Body of pancreas (tissue), 4 donors: ENCODE measurements at regions not wholly inside any gene's neighbourhood (a gene's known extent, or its start where the extent isn't known, plus 50 kb on each side); places are given as distances from the start of the nearest gene placed in this dataset.

Experiments used
- CTCF ChIP-seq, 7 experiments: fragments of 450-650 bp in 4 of 7; fragments of 200-600 bp in 3 of 7; sonication (generic) in 3 of 7; IDR thresholded peaks; one replicate each; pipeline ENCODE4 v1.5.1; 2016 to 2019; ENCODE audit warnings: antibody characterized with exemption in 7 of 7
- POLR2A ChIP-seq, 3 donors: fragments of 450-650 bp; IDR thresholded peaks; one replicate each; pipeline ENCODE4 v1.6.1; 2016; ENCODE audit warnings: antibody characterized with exemption in 3 of 3, mild to moderate bottlenecking in 2 of 3

GRCh38 chr4:59002148-59002547 is 1892.0 kb upstream of the IGFBP7 start:
- no peak for TF ChIP-seq CTCF (IDR thresholded peaks at IDR 0.05)
- no peak for TF ChIP-seq POLR2A (IDR thresholded peaks at IDR 0.05)
